ENCODE measurements at regions not wholly inside any gene's neighbourhood (a gene's known extent, or its start where the extent isn't known, plus 50 kb on each side); places are given as distances from the start of the nearest gene placed in this dataset.

DNA sequence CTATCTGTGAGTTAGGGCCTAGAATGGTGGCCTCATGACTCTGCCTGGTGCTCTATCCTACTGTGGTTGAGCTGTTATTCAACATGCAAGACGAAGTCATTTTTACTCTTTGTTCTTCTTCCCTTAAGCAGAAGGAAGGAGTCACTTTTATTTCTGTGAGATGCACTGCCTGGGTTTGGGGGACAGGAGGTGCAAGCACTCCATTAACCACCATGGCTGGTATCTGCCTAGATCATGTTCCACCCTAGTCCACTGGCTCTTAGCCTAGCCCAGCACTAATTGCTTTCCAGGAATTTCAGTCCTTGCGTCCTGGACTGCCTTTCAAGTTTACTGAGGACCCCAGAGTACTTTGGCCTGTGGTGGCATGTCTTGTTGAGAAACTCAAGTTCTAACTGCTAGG lies 1182.7 kb downstream of the FSTL5 start:
- TF ChIP-seq MXI1 (IDR thresholded peaks at IDR 0.05; ENCODE audit: low read depth, low read length) = no peak
- WGBS (ENCODE audit: insufficient coverage, insufficient replicate concordance, low lambda C conversion rate, missing lambda C conversion rate) = 0% methylated on average over 2 of the region's 2 CpGs
- FAIRE-seq (no peak), DNase-seq (ENCODE audit: low read depth, low spot score) (no peak), ATAC-seq (no peak)
- Histone ChIP-seq H3K9ac (ENCODE audit: control insufficient read depth, insufficient read depth, low read length) (no peak overlapping the region), H3K27ac (ENCODE audit: control insufficient read depth, insufficient read depth) (no peak overlapping the region), H3K79me2 (ENCODE audit: control insufficient read depth, insufficient read depth, low read length) (no peaks in the 10 kb centered on the region), H3K4me1 (ENCODE audit: control insufficient read depth, insufficient read depth, low read length) (no peaks in the 10 kb centered on the region), H3K27me3 (replicated peaks in 1 of 2; ENCODE audit: control insufficient read depth in 2 of 2, insufficient read depth in 2 of 2, low read length in 1 of 2) (no peaks in the 10 kb centered on the region), H3K36me3 (ENCODE audit: control insufficient read depth in 2 of 2, insufficient read depth in 2 of 2, low read length in 1 of 2) (no peaks in the 10 kb centered on the region), H2AFZ (ENCODE audit: control insufficient read depth, low read depth, low read length) (no peak overlapping the region), H3K4me2 (ENCODE audit: control insufficient read depth, insufficient read depth) (no peak overlapping the region), H3K4me3 (no peak overlapping the region), H4K20me1 (ENCODE audit: control insufficient read depth, insufficient read depth) (no peaks in the 10 kb centered on the region), H3K9me3 (replicated peaks; ENCODE audit: control insufficient read depth, insufficient read depth, low read length) (no peaks in the 10 kb centered on the region)
- SMC1A ChIA-PET (ENCODE audit: uncharacterized antibody, unreplicated experiment) = no interaction called here
- in situ Hi-C loops (cut with MboI) (no loop called here), intact Hi-C loops (cut with micrococcal nuclease; ENCODE audit: unreplicated experiment) (no loop called here)
- no TSS peak for BruUV-seq (replicated peaks)
- POLR2A ChIA-PET = no interaction called here
- RAD21 ChIA-PET (ENCODE audit: unreplicated experiment) = no interaction called here
- CTCF ChIA-PET = no interaction called here

DNA sequence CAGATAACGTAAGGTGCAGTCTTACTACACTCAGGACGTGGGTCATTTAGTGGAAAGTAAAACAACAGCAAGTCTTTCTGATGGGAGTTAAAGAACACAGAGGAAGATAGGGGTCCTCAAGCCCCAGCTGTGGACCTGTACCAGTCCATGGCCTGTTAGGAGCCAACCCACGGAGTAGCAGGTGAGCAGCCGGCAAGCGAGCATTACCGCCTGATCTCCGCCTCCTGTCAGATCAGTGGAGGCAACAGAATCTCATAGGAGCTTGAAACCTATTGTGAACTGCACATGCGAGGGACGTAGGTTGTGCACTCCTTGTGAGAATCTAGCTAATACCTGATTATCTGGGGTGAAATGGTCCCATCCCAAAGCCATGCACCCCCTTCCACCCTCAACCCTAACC lies 1180.8 kb downstream of the FSTL5 start:
- no peak overlapping the region for H3K4me3 ChIP-seq
- H3K9ac ChIP-seq (ENCODE audit: control insufficient read depth, insufficient read depth, low read length) = no peak overlapping the region
- BruUV-seq (replicated peaks) = no TSS peak
- in situ Hi-C loops (cut with MboI) = no loop called here
- DNase-seq (ENCODE audit: low read depth, low spot score) (no peak), FAIRE-seq (no peak), ATAC-seq (no peak)
- no peak overlapping the region for H3K4me2 ChIP-seq (ENCODE audit: control insufficient read depth, insufficient read depth)
- no peak overlapping the region for H3K27ac ChIP-seq (ENCODE audit: control insufficient read depth, insufficient read depth)
- intact Hi-C loops (cut with micrococcal nuclease; ENCODE audit: unreplicated experiment) = no loop called here
- H3K9me3 ChIP-seq (replicated peaks; ENCODE audit: control insufficient read depth, insufficient read depth, low read length) = no peaks in the 10 kb centered on the region
- no peaks in the 10 kb centered on the region for H3K79me2 ChIP-seq (ENCODE audit: control insufficient read depth, insufficient read depth, low read length)
- 47% methylated on average over 8 of the region's 9 CpGs for WGBS (ENCODE audit: insufficient coverage, insufficient replicate concordance, low lambda C conversion rate, missing lambda C conversion rate)
- no peaks in the 10 kb centered on the region for H3K4me1 ChIP-seq (ENCODE audit: control insufficient read depth, insufficient read depth, low read length)
- no peaks in the 10 kb centered on the region for H4K20me1 ChIP-seq (ENCODE audit: control insufficient read depth, insufficient read depth)
- H3K36me3 ChIP-seq (ENCODE audit: control insufficient read depth in 2 of 2, insufficient read depth in 2 of 2, low read length in 1 of 2) = no peaks in the 10 kb centered on the region
- POLR2A ChIA-PET = no interaction called here
- no peak overlapping the region for H2AFZ ChIP-seq (ENCODE audit: control insufficient read depth, low read depth, low read length)
- CTCF ChIA-PET = no interaction called here
- RAD21 ChIA-PET (ENCODE audit: unreplicated experiment) = no interaction called here
- SMC1A ChIA-PET (ENCODE audit: uncharacterized antibody, unreplicated experiment) = no interaction called here
- H3K27me3 ChIP-seq (replicated peaks in 1 of 2; ENCODE audit: control insufficient read depth in 2 of 2, insufficient read depth in 2 of 2, low read length in 1 of 2) = no peaks in the 10 kb centered on the region
- TF ChIP-seq MEF2B (IDR thresholded peaks at IDR 0.05; ENCODE audit: partially characterized antibody, poor library complexity, severe bottlenecking) (no peak), ETV6 (conservative IDR thresholded peaks at IDR 0.05 in 1 of 2, IDR thresholded peaks at IDR 0.05 in 1 of 2; ENCODE audit: borderline replicate concordance in 1 of 2, low read depth in 1 of 2) (no peak), ZBED1 (IDR thresholded peaks at IDR 0.05; ENCODE audit: borderline replicate concordance) (no peak), JUNB (IDR thresholded peaks at IDR 0.05) (no peak), MTA2 (IDR thresholded peaks at IDR 0.05; ENCODE audit: low read depth) (no peak), ZNF384 (IDR thresholded peaks at IDR 0.05; ENCODE audit: borderline replicate concordance, low read depth, low read length) (no peak), RCOR1 (conservative IDR thresholded peaks at IDR 0.05; ENCODE audit: low read depth, low read length) (no peak), BHLHE40 (IDR thresholded peaks at IDR 0.05; ENCODE audit: borderline replicate concordance in 1 of 2, low read depth in 2 of 2, low read length in 1 of 2) (no peak)
- TF ChIP-seq, protein P1, sequence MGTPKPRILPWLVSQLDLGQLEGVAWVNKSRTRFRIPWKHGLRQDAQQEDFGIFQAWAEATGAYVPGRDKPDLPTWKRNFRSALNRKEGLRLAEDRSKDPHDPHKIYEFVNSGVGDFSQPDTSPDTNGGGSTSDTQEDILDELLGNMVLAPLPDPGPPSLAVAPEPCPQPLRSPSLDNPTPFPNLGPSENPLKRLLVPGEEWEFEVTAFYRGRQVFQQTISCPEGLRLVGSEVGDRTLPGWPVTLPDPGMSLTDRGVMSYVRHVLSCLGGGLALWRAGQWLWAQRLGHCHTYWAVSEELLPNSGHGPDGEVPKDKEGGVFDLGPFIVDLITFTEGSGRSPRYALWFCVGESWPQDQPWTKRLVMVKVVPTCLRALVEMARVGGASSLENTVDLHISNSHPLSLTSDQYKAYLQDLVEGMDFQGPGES (IDR thresholded peaks at IDR 0.05) = no peak
- TF ChIP-seq, protein P2, sequence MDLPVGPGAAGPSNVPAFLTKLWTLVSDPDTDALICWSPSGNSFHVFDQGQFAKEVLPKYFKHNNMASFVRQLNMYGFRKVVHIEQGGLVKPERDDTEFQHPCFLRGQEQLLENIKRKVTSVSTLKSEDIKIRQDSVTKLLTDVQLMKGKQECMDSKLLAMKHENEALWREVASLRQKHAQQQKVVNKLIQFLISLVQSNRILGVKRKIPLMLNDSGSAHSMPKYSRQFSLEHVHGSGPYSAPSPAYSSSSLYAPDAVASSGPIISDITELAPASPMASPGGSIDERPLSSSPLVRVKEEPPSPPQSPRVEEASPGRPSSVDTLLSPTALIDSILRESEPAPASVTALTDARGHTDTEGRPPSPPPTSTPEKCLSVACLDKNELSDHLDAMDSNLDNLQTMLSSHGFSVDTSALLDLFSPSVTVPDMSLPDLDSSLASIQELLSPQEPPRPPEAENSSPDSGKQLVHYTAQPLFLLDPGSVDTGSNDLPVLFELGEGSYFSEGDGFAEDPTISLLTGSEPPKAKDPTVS (IDR thresholded peaks at IDR 0.05; ENCODE audit: low read depth, low read length) = no peak
- TF ChIP-seq, protein P3, sequence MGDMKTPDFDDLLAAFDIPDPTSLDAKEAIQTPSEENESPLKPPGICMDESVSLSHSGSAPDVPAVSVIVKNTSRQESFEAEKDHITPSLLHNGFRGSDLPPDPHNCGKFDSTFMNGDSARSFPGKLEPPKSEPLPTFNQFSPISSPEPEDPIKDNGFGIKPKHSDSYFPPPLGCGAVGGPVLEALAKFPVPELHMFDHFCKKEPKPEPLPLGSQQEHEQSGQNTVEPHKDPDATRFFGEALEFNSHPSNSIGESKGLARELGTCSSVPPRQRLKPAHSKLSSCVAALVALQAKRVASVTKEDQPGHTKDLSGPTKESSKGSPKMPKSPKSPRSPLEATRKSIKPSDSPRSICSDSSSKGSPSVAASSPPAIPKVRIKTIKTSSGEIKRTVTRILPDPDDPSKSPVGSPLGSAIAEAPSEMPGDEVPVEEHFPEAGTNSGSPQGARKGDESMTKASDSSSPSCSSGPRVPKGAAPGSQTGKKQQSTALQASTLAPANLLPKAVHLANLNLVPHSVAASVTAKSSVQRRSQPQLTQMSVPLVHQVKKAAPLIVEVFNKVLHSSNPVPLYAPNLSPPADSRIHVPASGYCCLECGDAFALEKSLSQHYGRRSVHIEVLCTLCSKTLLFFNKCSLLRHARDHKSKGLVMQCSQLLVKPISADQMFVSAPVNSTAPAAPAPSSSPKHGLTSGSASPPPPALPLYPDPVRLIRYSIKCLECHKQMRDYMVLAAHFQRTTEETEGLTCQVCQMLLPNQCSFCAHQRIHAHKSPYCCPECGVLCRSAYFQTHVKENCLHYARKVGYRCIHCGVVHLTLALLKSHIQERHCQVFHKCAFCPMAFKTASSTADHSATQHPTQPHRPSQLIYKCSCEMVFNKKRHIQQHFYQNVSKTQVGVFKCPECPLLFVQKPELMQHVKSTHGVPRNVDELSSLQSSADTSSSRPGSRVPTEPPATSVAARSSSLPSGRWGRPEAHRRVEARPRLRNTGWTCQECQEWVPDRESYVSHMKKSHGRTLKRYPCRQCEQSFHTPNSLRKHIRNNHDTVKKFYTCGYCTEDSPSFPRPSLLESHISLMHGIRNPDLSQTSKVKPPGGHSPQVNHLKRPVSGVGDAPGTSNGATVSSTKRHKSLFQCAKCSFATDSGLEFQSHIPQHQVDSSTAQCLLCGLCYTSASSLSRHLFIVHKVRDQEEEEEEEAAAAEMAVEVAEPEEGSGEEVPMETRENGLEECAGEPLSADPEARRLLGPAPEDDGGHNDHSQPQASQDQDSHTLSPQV (IDR thresholded peaks at IDR 0.05) = no peak
